Limb (tissue), 2 donors: ENCODE measurements at regions not wholly inside any gene's neighbourhood (a gene's known extent, or its start where the extent isn't known, plus 50 kb on each side); places are given as distances from the start of the nearest gene placed in this dataset.

Source experiments
- DNase-seq, 2 donors: peaks; one replicate each; pipeline ENCODE4 v3.0.0-alpha.2; 2016; ENCODE audit errors: extremely low spot score in 2 of 2

DNA sequence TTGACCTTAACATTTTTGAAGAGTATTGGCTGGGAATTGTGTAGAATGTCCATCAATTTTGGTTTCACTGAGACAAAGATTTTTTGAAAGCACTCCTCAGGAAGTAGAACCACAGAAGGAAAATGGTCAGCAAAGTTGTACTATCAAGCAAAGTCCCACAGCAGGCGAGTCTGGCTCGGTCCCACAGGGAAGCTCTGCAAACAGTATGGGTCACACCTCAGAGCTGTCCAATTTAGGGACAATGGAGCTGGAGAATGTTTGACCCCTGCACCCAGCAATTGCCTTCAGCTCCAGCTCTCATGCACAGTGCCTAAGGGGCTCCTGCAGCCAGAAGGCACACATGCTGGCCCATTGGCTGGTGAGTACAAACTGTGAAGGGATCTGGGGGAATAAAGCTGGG, 147.0 kb downstream of the MAFB start:
- no peak for DNase-seq

GRCh38 chr20:40540166-40540565, 148.9 kb downstream of the MAFB start:
- DNase-seq = no peak

GRCh38 chr20:40538131-40538530, 150.9 kb downstream of the MAFB start:
- DNase-seq = no peak

- DNase-seq = no peak
Measured at GRCh38 chr20:40536808-40537207, 152.2 kb downstream of the MAFB start.

GRCh38 chr20:40535816-40536215, 153.2 kb downstream of the MAFB start:
- DNase-seq = no peak

- no peak for DNase-seq
Measured at GRCh38 chr20:40532103-40532502, 156.9 kb downstream of the MAFB start.

GRCh38 chr20:40525351-40525750, 163.7 kb downstream of the MAFB start:
- no peak for DNase-seq

GRCh38 chr20:40524071-40524470, 165.0 kb downstream of the MAFB start:
- no peak for DNase-seq

DNA sequence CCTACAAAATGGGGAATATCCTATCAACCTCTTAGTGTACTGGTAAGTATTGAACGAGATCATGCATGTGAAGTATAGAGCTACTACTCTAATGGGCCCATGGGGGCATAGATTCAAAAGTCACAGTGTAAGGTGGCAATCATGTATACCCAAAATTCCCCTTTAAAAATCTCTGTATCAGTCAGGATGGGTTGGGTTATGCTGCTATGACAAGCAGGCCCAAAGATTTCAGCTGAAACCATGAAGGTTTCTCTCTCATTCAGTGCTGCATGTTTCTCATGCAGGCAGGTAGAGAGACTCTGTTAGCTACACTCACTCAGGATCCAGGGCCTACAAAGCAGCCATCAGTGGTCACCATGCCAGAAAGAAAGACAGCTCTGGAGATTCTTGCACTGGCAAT, 166.6 kb downstream of the MAFB start:
- no peak for DNase-seq

DNA sequence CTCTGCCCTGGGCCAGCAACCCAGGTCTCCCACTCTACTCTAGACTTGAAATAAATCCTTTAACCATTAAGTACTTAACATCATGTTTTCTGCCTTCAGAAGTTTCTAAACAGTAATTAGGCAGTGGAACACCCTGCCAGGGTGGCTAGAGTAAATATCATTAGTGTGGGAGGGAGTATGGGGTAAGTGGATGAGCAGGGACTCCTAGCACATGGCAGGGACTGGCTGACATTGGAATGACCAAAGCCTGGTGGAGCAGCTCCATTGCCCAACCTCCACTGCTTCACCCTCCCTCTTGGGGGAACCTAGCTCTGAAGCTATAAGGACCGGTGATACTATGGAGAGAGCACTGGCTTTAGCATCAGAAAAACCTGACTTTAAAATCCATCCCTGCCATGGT, 167.1 kb downstream of the MAFB start:
- no peak for DNase-seq

DNA sequence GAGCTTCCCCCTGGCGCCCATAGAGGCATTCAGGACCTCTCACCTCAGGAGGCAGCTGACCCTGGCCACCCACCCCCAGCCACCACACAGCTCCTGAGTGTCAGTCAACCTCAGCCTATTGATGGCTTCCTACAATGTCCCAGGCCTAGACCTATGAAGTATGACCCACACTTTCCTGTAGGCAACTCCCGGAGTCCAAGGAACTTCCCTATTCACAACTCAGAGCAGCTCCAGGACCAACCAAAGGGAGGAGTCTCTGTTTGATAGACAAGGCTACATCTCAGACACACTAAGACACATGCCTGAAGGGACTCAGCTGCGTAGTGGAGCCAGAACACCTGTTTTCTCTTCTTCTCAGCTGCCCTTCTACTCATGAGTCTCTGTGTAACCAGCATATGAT, 169.1 kb downstream of the MAFB start:
- DNase-seq = no peak

DNA sequence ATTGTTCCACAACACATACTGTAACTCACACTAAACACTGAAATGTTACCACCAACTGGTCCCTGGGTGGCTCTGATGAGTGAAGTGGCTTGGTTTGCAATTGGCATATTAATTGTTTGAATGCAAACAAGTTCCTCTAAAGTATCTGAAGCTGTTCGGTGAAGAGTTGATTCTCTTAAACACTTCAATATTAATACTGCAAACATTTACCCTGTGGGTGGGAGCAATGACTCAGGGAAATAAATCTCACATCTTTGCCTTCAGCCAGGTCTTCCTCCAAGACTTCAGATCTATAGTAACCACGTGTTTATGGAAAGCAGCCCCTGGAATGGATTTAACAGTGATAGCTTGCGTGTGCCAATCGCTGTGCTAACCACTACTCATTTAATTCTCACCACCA, 176.0 kb downstream of the MAFB start:
- no peak for DNase-seq

GRCh38 chr20:40512591-40512990, 176.4 kb downstream of the MAFB start:
- DNase-seq = no peak

DNA sequence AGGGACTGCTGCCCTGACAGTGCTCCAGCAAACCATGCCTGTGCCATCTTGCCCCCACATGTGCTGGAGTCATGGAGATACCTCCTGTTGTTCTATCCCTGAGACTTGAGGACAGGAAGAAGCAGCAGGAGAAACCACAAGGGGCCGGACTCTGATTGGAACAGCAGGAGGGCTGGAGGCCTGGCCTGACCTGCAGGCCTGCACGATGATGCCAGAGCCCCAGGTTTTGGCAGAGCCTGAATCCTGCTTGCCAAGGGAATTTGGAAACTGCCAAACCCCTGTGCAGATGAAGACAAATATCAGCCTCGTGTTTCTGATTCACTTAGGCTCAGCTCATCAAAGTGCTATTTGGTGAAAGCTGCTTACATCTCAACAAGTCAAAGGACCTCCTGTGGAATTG, 177.6 kb downstream of the MAFB start:
- no peak for DNase-seq

DNA sequence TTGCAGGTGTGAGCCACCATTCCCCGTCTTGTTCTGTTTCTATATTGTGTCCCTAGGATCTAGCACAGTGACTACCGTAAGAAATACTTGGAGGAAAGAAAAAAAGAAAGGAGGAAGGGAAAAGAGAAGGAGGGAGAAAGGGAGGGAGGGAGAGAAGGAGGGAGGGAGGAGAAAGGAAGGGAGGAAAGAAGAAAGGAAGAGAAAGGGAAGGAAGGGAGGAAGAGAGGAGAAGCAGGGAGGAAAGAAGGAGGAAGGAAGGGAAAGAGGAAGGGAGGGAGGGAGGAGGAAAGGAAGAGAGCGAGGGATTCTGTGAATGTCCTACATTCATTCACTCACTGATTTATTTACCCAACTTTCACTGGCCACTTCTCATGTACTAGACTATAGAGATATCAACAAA, 178.4 kb downstream of the MAFB start:
- no peak for DNase-seq

DNA sequence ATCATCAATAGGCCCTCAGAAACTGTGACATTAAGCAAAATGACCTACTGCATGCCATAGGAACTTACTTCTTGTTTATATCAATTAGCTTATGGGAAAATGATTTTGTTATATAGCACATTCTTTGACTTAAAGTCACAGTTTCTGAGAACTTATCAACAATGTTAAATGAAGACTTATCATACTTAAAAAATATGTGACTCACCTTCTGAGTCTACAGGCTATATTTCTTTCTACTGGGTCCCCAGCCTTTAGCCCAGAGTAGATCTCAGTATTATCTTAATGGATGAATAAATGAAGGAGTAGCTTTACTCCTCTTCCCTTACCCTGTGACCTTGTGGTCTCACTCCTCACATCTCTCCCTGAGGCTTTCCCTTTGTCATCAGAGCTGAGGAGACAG, 180.2 kb downstream of the MAFB start:
- no peak for DNase-seq

GRCh38 chr20:40506537-40506939, 182.5 kb downstream of the MAFB start:
- peak in 1 of 2 donors; percentile 37 for DNase-seq

DNA sequence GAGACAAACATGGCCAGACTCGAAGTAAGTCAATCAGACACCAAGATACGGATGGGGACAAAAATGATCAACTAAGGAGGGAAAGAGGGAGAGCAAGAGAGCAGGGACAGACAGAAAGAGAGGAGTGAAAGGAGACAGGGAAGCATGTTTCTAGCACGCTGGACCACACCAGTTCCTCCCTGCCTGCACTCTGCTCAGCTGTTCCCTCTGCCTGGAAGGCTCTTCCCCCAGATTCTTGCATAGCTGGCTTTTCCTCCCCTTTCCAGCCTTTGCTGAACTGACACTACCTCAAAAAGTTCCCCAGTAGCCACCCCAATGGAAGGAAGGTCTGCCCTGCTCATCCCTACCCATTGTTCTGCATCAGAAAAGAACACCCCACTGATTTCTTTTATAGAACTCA, 185.9 kb downstream of the MAFB start:
- no peak for DNase-seq

DNA sequence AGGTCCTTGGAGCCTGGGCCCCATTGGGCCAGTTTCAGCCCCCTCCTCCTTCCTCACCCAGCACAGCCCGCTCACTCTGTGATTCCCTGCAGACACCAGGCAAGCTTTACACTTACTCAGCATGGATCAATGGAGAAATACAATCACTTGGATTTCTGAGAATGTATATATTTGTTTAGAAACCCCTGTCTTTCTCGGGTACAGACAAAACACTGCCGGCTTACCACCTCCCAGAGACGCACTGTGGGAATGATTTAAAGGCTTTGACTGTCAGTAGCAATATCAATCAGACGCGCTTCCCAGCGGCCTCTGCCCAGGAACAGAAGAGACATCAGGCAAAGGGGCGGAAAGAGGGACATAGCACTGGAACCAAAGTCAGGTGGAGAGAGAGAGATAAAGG, 186.5 kb downstream of the MAFB start:
- no peak for DNase-seq

GRCh38 chr20:40499391-40499790, 189.6 kb downstream of the MAFB start:
- no peak for DNase-seq

DNA sequence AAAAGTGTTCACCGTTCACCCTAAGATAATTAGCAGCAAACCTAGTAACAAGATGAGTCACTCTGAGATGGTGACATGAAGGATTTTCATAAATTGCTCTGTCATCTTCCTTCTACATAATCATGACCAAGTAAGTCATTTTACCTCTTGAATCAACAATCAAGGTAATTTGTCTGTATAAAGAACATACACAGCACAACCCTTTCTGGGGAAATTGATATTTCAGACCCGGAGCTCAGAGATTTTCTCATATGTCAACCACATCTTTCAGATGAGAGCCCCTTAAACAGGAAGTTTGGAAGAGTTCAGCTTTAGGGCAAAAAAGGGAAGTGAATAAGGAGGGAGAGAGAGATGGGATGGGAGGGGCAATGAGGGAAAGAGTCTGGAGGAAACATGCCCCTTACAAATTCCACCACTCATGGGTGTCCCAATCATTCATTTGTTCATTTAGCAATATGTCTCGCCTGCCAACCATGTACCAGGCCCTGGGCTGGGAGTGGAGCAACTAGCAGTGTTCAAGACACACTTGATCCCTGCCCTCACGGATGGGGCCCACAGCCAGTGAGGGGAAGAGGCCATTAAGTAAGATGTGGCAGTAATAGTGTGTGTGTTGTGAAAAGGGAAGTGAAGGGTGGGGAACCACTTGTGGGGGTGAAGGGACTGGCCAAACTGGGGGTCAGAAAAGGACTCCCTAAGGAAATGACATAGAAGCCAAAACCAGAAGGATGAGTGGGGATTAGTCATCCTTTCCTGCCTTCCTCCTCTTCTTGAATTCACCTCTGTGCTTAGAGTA, 190.9 kb downstream of the MAFB start:
- no peak for DNase-seq

DNA sequence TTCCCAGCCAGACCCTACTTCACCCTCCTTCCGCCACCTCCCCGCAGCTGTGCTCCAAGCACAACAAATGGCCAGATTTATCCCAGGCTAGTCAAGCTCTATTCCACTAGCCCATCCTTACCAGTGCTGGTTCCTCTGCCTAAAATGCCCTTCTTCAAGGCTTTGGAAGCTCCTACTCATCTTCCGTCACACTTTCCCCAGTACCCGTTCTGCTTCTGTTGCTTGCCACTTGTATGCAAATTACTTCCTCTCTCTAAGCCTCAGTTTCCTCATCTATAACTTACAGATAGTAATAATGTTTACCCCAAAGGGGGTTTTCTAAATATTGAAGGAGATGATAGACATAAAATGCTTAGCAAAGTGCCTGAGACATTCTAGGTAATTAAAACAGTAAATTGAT, 193.1 kb downstream of the MAFB start:
- DNase-seq = no peak

DNA sequence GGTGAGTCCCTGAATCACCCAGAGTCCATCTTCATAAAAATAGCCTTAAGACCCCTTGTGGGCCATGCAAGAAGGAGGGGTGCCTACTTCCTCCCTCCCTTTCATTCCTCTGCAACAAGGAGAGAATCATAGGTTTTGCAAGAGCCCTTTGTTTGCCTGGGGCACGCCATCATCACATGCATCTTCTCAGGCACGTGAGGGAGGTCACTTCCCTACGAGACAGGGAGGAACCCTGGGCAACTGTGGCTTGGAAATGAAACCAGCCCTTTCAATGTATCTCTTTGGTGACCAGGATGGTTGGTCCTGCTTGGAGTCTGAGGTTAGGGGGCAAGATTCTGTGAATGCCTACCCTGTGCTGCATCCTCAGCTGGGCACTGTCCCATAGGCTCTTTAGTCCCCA, 194.8 kb downstream of the MAFB start:
- no peak for DNase-seq

GRCh38 chr20:40493549-40493948, 195.5 kb downstream of the MAFB start:
- DNase-seq = no peak
